SU-DHL-6 (cell line): ENCODE measurements at regions not wholly inside any gene's neighbourhood (a gene's known extent, or its start where the extent isn't known, plus 50 kb on each side); places are given as distances from the start of the nearest gene placed in this dataset.

Experiments
- CTCF ChIP-seq: fragments of 200-600 bp; sonication (generic); IDR thresholded peaks from one replicate; pipeline ENCODE4 v1.5.1; 2017; ENCODE audit warnings: antibody characterized with exemption, mild to moderate bottlenecking, low read length, moderate library complexity; ENCODE audit not compliant: insufficient read depth, poor library complexity, severe bottlenecking
- EZH2phosphoT487 ChIP-seq: fragments of 200-600 bp; sonication (generic), shearing (Covaris generic); conservative IDR thresholded peaks from 2 replicates; pipeline ENCODE4 v1.6.1; 2018; ENCODE audit warnings: mild to moderate bottlenecking, antibody characterized with exemption, low read length, moderate library complexity, mixed read lengths

GRCh38 chr6:138663892-138664291 is 109.7 kb upstream of the CCDC28A start:
- TF ChIP-seq CTCF (no peak), EZH2phosphoT487 (no peak)
